ENCODE measurements at regions not wholly inside any gene's neighbourhood (a gene's known extent, or its start where the extent isn't known, plus 50 kb on each side); places are given as distances from the start of the nearest gene placed in this dataset.

GRCh38 chr7:138352570-138353461 is 107.2 kb upstream of the TRIM24 start:
- TF ChIP-seq EZH2phosphoT487 (IDR thresholded peaks at IDR 0.05; ENCODE audit: insufficient read depth, low read depth): no peak
- TF ChIP-seq EZH2 (IDR thresholded peaks at IDR 0.05; ENCODE audit: insufficient read depth, poor library complexity, severe bottlenecking): no peak
